NT2/D1 (cell line): ENCODE measurements at regions not wholly inside any gene's neighbourhood (a gene's known extent, or its start where the extent isn't known, plus 50 kb on each side); places are given as distances from the start of the nearest gene placed in this dataset.
"Not testable (repeated sequence)": the region's sequence is repeated elsewhere in the genome, so short reads cannot be mapped to it uniquely, and the experiment has no call there.

Experiments
- DNase-seq: peaks from one replicate; pipeline ENCODE4 v3.0.0-alpha.2; 2011; ENCODE audit warnings: low read depth, low spot score
- H3K27me3 ChIP-seq: 2 replicates; pipeline ENCODE4 v1.6.0; 2011; ENCODE audit warnings: mild to moderate bottlenecking; ENCODE audit not compliant: insufficient read length, insufficient read depth
- H3K36me3 ChIP-seq: 2 replicates; pipeline ENCODE4 v1.6.1; 2011; ENCODE audit warnings: mild to moderate bottlenecking, low read length, mixed read lengths; ENCODE audit not compliant: insufficient read depth, insufficient read length
- H3K4me1 ChIP-seq: 2 replicates; pipeline ENCODE4 v1.5.1; 2011; ENCODE audit not compliant: insufficient read depth, insufficient read length
- H3K4me3 ChIP-seq: 2 replicates; pipeline ENCODE4 v1.5.1; 2011; ENCODE audit warnings: low read depth; ENCODE audit not compliant: insufficient read length
- H3K9ac ChIP-seq: 2 replicates; pipeline ENCODE4 v1.6.0; 2011; ENCODE audit warnings: low read depth; ENCODE audit not compliant: insufficient read length
- H3K9me3 ChIP-seq: 2 replicates; pipeline ENCODE4 v1.5.1; 2011; ENCODE audit warnings: mild to moderate bottlenecking, low read length; ENCODE audit not compliant: insufficient read depth
- SUZ12 ChIP-seq: IDR thresholded peaks from 2 replicates; pipeline ENCODE4 v1.6.1; 2011; ENCODE audit not compliant: insufficient read length, insufficient read depth; ENCODE audit errors: extremely low read depth
- YY1 ChIP-seq: IDR thresholded peaks from 2 replicates; pipeline ENCODE4 v1.6.1; 2011; ENCODE audit not compliant: insufficient read length, insufficient read depth
- ZNF274 ChIP-seq: IDR thresholded peaks from 2 replicates; pipeline ENCODE4 v1.6.1; 2011; ENCODE audit warnings: mild to moderate bottlenecking, low read depth, low read length

- TF ChIP-seq ZNF274 (no peak), SUZ12 (no peak), YY1 (no peak)
These were observed 56.6 kb upstream of the SLC2A1 start for GRCh38 chr1:43015269-43015668.

GRCh38 chr1:43014579-43014978, 55.9 kb upstream of the SLC2A1 start:
- H3K27me3 ChIP-seq, H3K9ac ChIP-seq, H3K9me3 ChIP-seq, DNase-seq, H3K36me3 ChIP-seq, H3K4me3 ChIP-seq, H3K4me1 ChIP-seq: not testable (repeated sequence)

More at GRCh38 chr1:43015269-43015668, 56.6 kb upstream of the SLC2A1 start:
- H3K36me3 ChIP-seq, result no peaks in the 10 kb centered on the region
- H3K27me3 ChIP-seq, result no peaks in the 10 kb centered on the region
- H3K4me1 ChIP-seq, result no peaks in the 10 kb centered on the region
- no peaks in the 10 kb centered on the region for H3K9me3 ChIP-seq
- H3K4me3 ChIP-seq, result no peak overlapping the region
- no peak overlapping the region for H3K9ac ChIP-seq
- no peak for DNase-seq

- no peak overlapping the region for H3K4me3 ChIP-seq
These were observed 52.4 kb upstream of the SLC2A1 start for GRCh38 chr1:43011020-43011419.

GRCh38 chr1:43009274-43009673, 50.6 kb upstream of the SLC2A1 start:
- DNase-seq, result no peak
- H3K4me3 ChIP-seq, result no peak overlapping the region
- H3K9me3 ChIP-seq, result no peaks in the 10 kb centered on the region
- H3K27me3 ChIP-seq, result no peaks in the 10 kb centered on the region
- H3K36me3 ChIP-seq, result no peaks in the 10 kb centered on the region
- H3K9ac ChIP-seq, result peak overlapping the region; percentile 23
- no peak for TF ChIP-seq SUZ12
- no peak for TF ChIP-seq ZNF274
- no peak for TF ChIP-seq YY1
- H3K4me1 ChIP-seq, result peaks cover 21% of the 10 kb centered on the region

More at GRCh38 chr1:43011020-43011419, 52.4 kb upstream of the SLC2A1 start:
- no peak overlapping the region for H3K9ac ChIP-seq
- H3K4me1 ChIP-seq, result peaks cover 12% of the 10 kb centered on the region
- DNase-seq, result no peak
- no peaks in the 10 kb centered on the region for H3K36me3 ChIP-seq
- H3K9me3 ChIP-seq, result no peaks in the 10 kb centered on the region
- H3K27me3 ChIP-seq, result no peaks in the 10 kb centered on the region
- TF ChIP-seq YY1, result no peak
- TF ChIP-seq ZNF274, result no peak
- no peak for TF ChIP-seq SUZ12

GRCh38 chr1:43008115-43009060, 49.7 kb upstream of the SLC2A1 start:
- Histone ChIP-seq H3K4me3 (peak overlapping the region; percentile 42), H3K9ac (peak overlapping the region; percentile 96), H3K27me3 (no peaks in the 10 kb centered on the region), H3K9me3 (no peaks in the 10 kb centered on the region), H3K4me1 (peaks cover 21% of the 10 kb centered on the region), H3K36me3 (no peaks in the 10 kb centered on the region)
- peak; percentile 100 for DNase-seq
- TF ChIP-seq SUZ12, result no peak
- TF ChIP-seq YY1, result no peak
- no peak for TF ChIP-seq ZNF274
